B cell (primary cell): ENCODE measurements at regions not wholly inside any gene's neighbourhood (a gene's known extent, or its start where the extent isn't known, plus 50 kb on each side); places are given as distances from the start of the nearest gene placed in this dataset.

Source experiments
- EZH2 ChIP-seq: IDR thresholded peaks from 2 replicates; pipeline ENCODE4 v1.6.1; 2012; ENCODE audit warnings: borderline replicate concordance, low read depth, mild to moderate bottlenecking, moderate library complexity, low read length; ENCODE audit not compliant: insufficient read depth, poor library complexity, severe bottlenecking
- TF ChIP-seq, protein P1 (sequence below): fragments of 200-600 bp; IDR thresholded peaks from one replicate; pipeline ENCODE4 v1.8.0; 2022; ENCODE audit warnings: antibody characterized with exemption, mild to moderate bottlenecking

DNA sequence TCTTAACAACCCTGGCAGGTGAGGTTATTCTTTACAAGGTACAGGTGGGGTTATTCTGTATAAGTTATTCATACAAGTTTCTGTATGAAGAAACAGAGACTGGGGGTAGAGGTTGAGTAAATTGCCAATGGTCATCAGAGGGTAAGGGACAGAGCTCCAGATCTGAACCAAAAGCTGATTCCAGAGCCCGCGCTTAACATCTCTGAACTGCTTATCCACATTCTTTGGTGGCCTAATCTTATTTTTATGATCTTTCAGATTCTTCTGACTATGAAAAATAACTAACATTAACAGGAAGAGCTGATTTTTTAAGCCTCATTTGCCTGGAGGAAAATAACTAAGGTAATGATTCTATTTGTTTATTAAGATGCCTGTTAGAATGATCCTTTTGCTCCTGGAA lies 63.9 kb upstream of the BARHL2 start:
- TF ChIP-seq, protein P1, sequence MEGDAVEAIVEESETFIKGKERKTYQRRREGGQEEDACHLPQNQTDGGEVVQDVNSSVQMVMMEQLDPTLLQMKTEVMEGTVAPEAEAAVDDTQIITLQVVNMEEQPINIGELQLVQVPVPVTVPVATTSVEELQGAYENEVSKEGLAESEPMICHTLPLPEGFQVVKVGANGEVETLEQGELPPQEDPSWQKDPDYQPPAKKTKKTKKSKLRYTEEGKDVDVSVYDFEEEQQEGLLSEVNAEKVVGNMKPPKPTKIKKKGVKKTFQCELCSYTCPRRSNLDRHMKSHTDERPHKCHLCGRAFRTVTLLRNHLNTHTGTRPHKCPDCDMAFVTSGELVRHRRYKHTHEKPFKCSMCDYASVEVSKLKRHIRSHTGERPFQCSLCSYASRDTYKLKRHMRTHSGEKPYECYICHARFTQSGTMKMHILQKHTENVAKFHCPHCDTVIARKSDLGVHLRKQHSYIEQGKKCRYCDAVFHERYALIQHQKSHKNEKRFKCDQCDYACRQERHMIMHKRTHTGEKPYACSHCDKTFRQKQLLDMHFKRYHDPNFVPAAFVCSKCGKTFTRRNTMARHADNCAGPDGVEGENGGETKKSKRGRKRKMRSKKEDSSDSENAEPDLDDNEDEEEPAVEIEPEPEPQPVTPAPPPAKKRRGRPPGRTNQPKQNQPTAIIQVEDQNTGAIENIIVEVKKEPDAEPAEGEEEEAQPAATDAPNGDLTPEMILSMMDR: no peak
- TF ChIP-seq EZH2: no peak
